Transverse colon (tissue), 3 donors: ENCODE measurements at regions not wholly inside any gene's neighbourhood (a gene's known extent, or its start where the extent isn't known, plus 50 kb on each side); places are given as distances from the start of the nearest gene placed in this dataset.

ENCODE experiments used
- EP300 ChIP-seq: sonication (generic); formaldehyde crosslinking; IDR thresholded peaks from one replicate; pipeline ENCODE4 v1.6.1; 2017; ENCODE audit warnings: antibody characterized with exemption, low read depth
- TF ChIP-seq, protein P1 (sequence below), 5 experiments: fragments of 200-600 bp in 3 of 5; fragments of 450-650 bp in 2 of 5; sonication (generic) in 3 of 5; IDR thresholded peaks; 1 replicate in 2 of 5; 2 replicates in 3 of 5; pipeline ENCODE4 v1.5.1; 2016 to 2017; ENCODE audit warnings: antibody characterized with exemption in 5 of 5, inconsistent platforms in 3 of 5, mild to moderate bottlenecking in 2 of 5, moderate library complexity in 1 of 5

DNA sequence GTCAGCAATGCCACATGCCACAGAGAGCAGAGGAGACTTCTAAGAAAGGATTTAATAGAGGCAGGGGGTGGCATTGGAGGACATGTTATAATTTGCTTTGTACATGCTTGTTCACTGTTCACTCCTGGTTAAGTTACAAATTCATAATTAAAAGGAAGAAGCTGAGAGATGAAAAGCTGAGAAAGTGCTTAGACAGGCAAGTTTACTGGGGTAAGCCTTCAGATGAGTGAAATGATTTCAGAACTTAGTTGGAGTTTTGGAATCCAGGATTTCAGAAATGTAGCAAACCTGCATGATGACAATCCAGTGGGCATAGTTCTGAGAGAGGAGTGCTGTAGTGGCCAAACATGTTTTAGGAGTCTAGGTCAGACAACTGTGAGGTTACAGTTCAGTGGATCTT is 67.3 kb upstream of the FBXO33 start:
- TF ChIP-seq, protein P1, sequence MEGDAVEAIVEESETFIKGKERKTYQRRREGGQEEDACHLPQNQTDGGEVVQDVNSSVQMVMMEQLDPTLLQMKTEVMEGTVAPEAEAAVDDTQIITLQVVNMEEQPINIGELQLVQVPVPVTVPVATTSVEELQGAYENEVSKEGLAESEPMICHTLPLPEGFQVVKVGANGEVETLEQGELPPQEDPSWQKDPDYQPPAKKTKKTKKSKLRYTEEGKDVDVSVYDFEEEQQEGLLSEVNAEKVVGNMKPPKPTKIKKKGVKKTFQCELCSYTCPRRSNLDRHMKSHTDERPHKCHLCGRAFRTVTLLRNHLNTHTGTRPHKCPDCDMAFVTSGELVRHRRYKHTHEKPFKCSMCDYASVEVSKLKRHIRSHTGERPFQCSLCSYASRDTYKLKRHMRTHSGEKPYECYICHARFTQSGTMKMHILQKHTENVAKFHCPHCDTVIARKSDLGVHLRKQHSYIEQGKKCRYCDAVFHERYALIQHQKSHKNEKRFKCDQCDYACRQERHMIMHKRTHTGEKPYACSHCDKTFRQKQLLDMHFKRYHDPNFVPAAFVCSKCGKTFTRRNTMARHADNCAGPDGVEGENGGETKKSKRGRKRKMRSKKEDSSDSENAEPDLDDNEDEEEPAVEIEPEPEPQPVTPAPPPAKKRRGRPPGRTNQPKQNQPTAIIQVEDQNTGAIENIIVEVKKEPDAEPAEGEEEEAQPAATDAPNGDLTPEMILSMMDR (IDR thresholded peaks at IDR 0.05), result no peak
- no peak for TF ChIP-seq EP300
